ENCODE measurements at regions not wholly inside any gene's neighbourhood (a gene's known extent, or its start where the extent isn't known, plus 50 kb on each side); places are given as distances from the start of the nearest gene placed in this dataset.
"Not testable (repeated sequence)": the region's sequence is repeated elsewhere in the genome, so short reads cannot be mapped to it uniquely, and the experiment has no call there.

GRCh38 chr3:153462545-153462944 lies 300.5 kb downstream of the RAP2B start:
- Histone ChIP-seq H3K4me1 (ENCODE audit: insufficient read depth, insufficient read length) (no peaks in the 10 kb centered on the region), H3K9me3 (ENCODE audit: insufficient read depth, low read length) (no peaks in the 10 kb centered on the region), H3K9ac (ENCODE audit: insufficient read length, low read depth) (no peak overlapping the region), H3K27me3 (ENCODE audit: insufficient read depth, insufficient read length) (no peaks in the 10 kb centered on the region), H3K36me3 (ENCODE audit: insufficient read depth, insufficient read length, low read length) (no peaks in the 10 kb centered on the region), H3K4me3 (ENCODE audit: insufficient read length, low read depth) (no peak overlapping the region)
- TF ChIP-seq YY1 (IDR thresholded peaks at IDR 0.05; ENCODE audit: insufficient read depth, insufficient read length) (no peak), ZNF274 (IDR thresholded peaks at IDR 0.05; ENCODE audit: low read depth, low read length) (no peak), SUZ12 (IDR thresholded peaks at IDR 0.05; ENCODE audit: extremely low read depth, insufficient read depth, insufficient read length) (no peak)
- no peak for DNase-seq (ENCODE audit: low read depth, low spot score)

DNA sequence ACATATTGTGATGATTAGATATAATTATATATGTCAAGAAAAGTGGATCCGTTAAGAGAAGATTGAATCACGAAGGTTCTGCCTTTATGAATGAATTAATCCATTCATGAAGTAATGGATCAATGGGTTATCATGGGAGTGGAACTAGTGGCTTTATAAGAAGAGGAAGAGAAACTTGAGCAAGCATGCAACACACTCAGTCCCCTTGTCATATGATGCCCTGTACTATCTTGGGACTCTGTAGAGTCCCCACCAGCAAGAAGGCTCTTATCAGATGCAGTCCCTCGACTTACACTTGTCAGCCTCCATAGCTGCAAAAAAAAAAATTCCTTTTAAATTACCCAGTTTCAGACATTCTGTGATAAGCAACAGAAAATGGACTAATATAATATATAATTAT lies 301.9 kb downstream of the RAP2B start:
- no peak overlapping the region for H3K4me3 ChIP-seq (ENCODE audit: insufficient read length, low read depth)

GRCh38 chr3:153469162-153469561 lies 307.1 kb downstream of the RAP2B start:
- Histone ChIP-seq H3K9me3 (ENCODE audit: insufficient read depth, low read length) (no peaks in the 10 kb centered on the region), H3K27me3 (ENCODE audit: insufficient read depth, insufficient read length) (no peaks in the 10 kb centered on the region), H3K9ac (ENCODE audit: insufficient read length, low read depth) (no peak overlapping the region), H3K4me1 (ENCODE audit: insufficient read depth, insufficient read length) (no peaks in the 10 kb centered on the region), H3K36me3 (ENCODE audit: insufficient read depth, insufficient read length, low read length) (no peaks in the 10 kb centered on the region), H3K4me3 (ENCODE audit: insufficient read length, low read depth) (no peak overlapping the region)
- DNase-seq (ENCODE audit: low read depth, low spot score): no peak
- TF ChIP-seq SUZ12 (IDR thresholded peaks at IDR 0.05; ENCODE audit: extremely low read depth, insufficient read depth, insufficient read length) (no peak), ZNF274 (IDR thresholded peaks at IDR 0.05; ENCODE audit: low read depth, low read length) (no peak), YY1 (IDR thresholded peaks at IDR 0.05; ENCODE audit: insufficient read depth, insufficient read length) (no peak)

More for the DNA sequence above, 301.9 kb downstream of the RAP2B start:
- no peak overlapping the region for H3K9ac ChIP-seq (ENCODE audit: insufficient read length, low read depth)
- TF ChIP-seq YY1 (IDR thresholded peaks at IDR 0.05; ENCODE audit: insufficient read depth, insufficient read length): no peak
- TF ChIP-seq SUZ12 (IDR thresholded peaks at IDR 0.05; ENCODE audit: extremely low read depth, insufficient read depth, insufficient read length): no peak
- TF ChIP-seq ZNF274 (IDR thresholded peaks at IDR 0.05; ENCODE audit: low read depth, low read length): no peak
- H3K4me1 ChIP-seq (ENCODE audit: insufficient read depth, insufficient read length): no peaks in the 10 kb centered on the region
- no peaks in the 10 kb centered on the region for H3K36me3 ChIP-seq (ENCODE audit: insufficient read depth, insufficient read length, low read length)
- no peaks in the 10 kb centered on the region for H3K9me3 ChIP-seq (ENCODE audit: insufficient read depth, low read length)
- DNase-seq (ENCODE audit: low read depth, low spot score): no peak
- H3K27me3 ChIP-seq (ENCODE audit: insufficient read depth, insufficient read length): no peaks in the 10 kb centered on the region

GRCh38 chr3:153484842-153485241 lies 322.8 kb downstream of the RAP2B start:
- no peak for DNase-seq (ENCODE audit: low read depth, low spot score)
- Histone ChIP-seq H3K9ac (ENCODE audit: insufficient read length, low read depth) (no peak overlapping the region), H3K9me3 (ENCODE audit: insufficient read depth, low read length) (no peaks in the 10 kb centered on the region), H3K27me3 (ENCODE audit: insufficient read depth, insufficient read length) (no peaks in the 10 kb centered on the region), H3K36me3 (ENCODE audit: insufficient read depth, insufficient read length, low read length) (no peaks in the 10 kb centered on the region), H3K4me3 (ENCODE audit: insufficient read length, low read depth) (no peak overlapping the region), H3K4me1 (ENCODE audit: insufficient read depth, insufficient read length) (no peaks in the 10 kb centered on the region)
- no peak for TF ChIP-seq ZNF274 (IDR thresholded peaks at IDR 0.05; ENCODE audit: low read depth, low read length)
- TF ChIP-seq SUZ12 (IDR thresholded peaks at IDR 0.05; ENCODE audit: extremely low read depth, insufficient read depth, insufficient read length): no peak
- TF ChIP-seq YY1 (IDR thresholded peaks at IDR 0.05; ENCODE audit: insufficient read depth, insufficient read length): no peak

DNA sequence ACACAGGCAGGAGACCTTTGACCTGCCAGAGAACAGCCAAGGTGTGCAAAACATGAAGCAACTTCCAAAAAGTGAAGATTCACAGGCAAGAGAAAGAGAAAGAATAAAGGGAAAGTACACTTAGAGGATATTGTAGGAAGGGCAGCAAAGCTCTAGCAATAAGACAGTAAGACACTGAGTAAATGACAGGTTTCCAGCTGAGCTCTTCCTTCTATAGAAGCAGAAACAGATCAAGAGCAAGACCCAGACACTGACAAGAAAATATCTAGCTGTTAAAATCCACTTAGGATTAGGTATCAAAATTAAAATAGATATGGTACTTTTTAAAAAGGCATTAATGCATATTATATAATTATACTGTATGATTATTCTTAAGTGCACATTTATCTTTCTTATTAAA lies 333.4 kb downstream of the RAP2B start:
- no peaks in the 10 kb centered on the region for H3K27me3 ChIP-seq (ENCODE audit: insufficient read depth, insufficient read length)

GRCh38 chr3:153502682-153503081 lies 340.7 kb downstream of the RAP2B start:
- Histone ChIP-seq H3K9ac (ENCODE audit: insufficient read length, low read depth) (no peak overlapping the region), H3K4me3 (ENCODE audit: insufficient read length, low read depth) (no peak overlapping the region), H3K27me3 (ENCODE audit: insufficient read depth, insufficient read length) (no peaks in the 10 kb centered on the region), H3K36me3 (ENCODE audit: insufficient read depth, insufficient read length, low read length) (no peaks in the 10 kb centered on the region), H3K9me3 (ENCODE audit: insufficient read depth, low read length) (no peaks in the 10 kb centered on the region), H3K4me1 (ENCODE audit: insufficient read depth, insufficient read length) (no peaks in the 10 kb centered on the region)
- TF ChIP-seq ZNF274 (IDR thresholded peaks at IDR 0.05; ENCODE audit: low read depth, low read length): no peak
- TF ChIP-seq SUZ12 (IDR thresholded peaks at IDR 0.05; ENCODE audit: extremely low read depth, insufficient read depth, insufficient read length): no peak
- no peak for TF ChIP-seq YY1 (IDR thresholded peaks at IDR 0.05; ENCODE audit: insufficient read depth, insufficient read length)
- DNase-seq (ENCODE audit: low read depth, low spot score): no peak

More for the DNA sequence above, 333.4 kb downstream of the RAP2B start:
- no peaks in the 10 kb centered on the region for H3K9me3 ChIP-seq (ENCODE audit: insufficient read depth, low read length)
- TF ChIP-seq ZNF274 (IDR thresholded peaks at IDR 0.05; ENCODE audit: low read depth, low read length): no peak
- TF ChIP-seq SUZ12 (IDR thresholded peaks at IDR 0.05; ENCODE audit: extremely low read depth, insufficient read depth, insufficient read length): no peak
- no peak for TF ChIP-seq YY1 (IDR thresholded peaks at IDR 0.05; ENCODE audit: insufficient read depth, insufficient read length)
- no peak for DNase-seq (ENCODE audit: low read depth, low spot score)
- no peak overlapping the region for H3K9ac ChIP-seq (ENCODE audit: insufficient read length, low read depth)
- H3K4me3 ChIP-seq (ENCODE audit: insufficient read length, low read depth): no peak overlapping the region
- H3K4me1 ChIP-seq (ENCODE audit: insufficient read depth, insufficient read length): no peaks in the 10 kb centered on the region
- no peaks in the 10 kb centered on the region for H3K36me3 ChIP-seq (ENCODE audit: insufficient read depth, insufficient read length, low read length)

DNA sequence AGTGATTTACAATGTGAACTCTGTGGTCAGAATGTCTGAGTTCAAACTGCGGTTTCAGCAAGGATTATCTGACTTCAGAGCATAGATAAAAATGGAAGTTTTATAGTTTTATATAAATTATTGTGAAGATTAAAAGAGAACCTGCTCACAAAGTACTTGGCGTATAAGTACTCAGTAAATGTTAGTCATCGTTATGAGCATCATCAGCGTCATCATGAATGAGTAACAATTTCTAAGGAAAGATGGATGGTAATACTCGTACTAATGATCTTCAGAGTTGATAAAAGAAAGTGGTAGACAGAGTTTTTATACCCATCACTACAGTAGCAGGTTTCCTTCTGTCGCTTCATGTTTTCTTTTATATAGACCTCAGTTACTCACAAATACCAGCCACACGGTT lies 341.8 kb downstream of the RAP2B start:
- no peaks in the 10 kb centered on the region for H3K4me1 ChIP-seq (ENCODE audit: insufficient read depth, insufficient read length)
- TF ChIP-seq SUZ12 (IDR thresholded peaks at IDR 0.05; ENCODE audit: extremely low read depth, insufficient read depth, insufficient read length) (no peak), YY1 (IDR thresholded peaks at IDR 0.05; ENCODE audit: insufficient read depth, insufficient read length) (no peak), ZNF274 (IDR thresholded peaks at IDR 0.05; ENCODE audit: low read depth, low read length) (no peak)
- H3K27me3 ChIP-seq (ENCODE audit: insufficient read depth, insufficient read length): no peaks in the 10 kb centered on the region
- no peaks in the 10 kb centered on the region for H3K9me3 ChIP-seq (ENCODE audit: insufficient read depth, low read length)
- no peak overlapping the region for H3K9ac ChIP-seq (ENCODE audit: insufficient read length, low read depth)
- DNase-seq (ENCODE audit: low read depth, low spot score): no peak
- no peaks in the 10 kb centered on the region for H3K36me3 ChIP-seq (ENCODE audit: insufficient read depth, insufficient read length, low read length)
- H3K4me3 ChIP-seq (ENCODE audit: insufficient read length, low read depth): no peak overlapping the region

DNA sequence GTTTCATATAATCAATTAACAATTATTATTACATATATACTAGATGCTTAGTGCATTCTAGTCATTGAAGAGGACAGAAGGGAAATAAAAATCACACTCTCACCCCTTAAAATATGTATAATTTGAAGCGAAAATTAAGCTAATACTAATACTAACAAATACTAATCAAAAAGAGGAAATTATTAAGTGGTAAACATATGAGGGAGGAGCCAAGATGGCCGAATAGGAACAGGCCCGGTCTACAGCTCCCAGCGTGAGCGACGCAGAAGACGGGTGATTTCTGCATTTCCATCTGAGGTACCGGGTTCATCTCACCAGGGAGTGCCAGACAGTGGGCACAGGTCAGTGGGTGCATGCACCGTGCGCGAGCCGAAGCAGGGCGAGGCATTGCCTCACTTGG lies 344.2 kb downstream of the RAP2B start:
- DNase-seq (ENCODE audit: low read depth, low spot score); H3K4me3 ChIP-seq (ENCODE audit: insufficient read length, low read depth); H3K9ac ChIP-seq (ENCODE audit: insufficient read length, low read depth); H3K36me3 ChIP-seq (ENCODE audit: insufficient read depth, insufficient read length, low read length); H3K4me1 ChIP-seq (ENCODE audit: insufficient read depth, insufficient read length); H3K27me3 ChIP-seq (ENCODE audit: insufficient read depth, insufficient read length); H3K9me3 ChIP-seq (ENCODE audit: insufficient read depth, low read length): not testable (repeated sequence)

DNA sequence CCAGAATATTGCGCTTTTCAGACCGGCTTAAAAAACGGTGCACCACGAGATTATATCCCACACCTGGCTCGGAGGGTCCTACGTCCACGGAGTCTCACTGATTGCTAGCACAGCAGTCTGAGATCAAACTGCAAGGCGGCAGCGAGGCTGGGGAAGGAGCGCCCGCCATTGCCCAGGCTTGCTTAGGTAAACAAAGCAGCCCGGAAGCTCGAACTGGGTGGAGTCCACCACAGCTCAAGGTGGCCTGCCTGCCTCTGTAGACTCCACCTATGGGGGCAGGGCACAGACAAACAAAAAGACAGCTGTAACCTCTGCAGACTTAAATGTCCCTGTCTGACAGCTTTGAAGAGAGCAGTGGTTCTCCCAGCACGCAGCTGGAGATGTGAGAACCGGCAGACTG lies 344.7 kb downstream of the RAP2B start:
- not testable (repeated sequence) for H3K9ac ChIP-seq (ENCODE audit: insufficient read length, low read depth); H3K36me3 ChIP-seq (ENCODE audit: insufficient read depth, insufficient read length, low read length); H3K9me3 ChIP-seq (ENCODE audit: insufficient read depth, low read length); H3K4me1 ChIP-seq (ENCODE audit: insufficient read depth, insufficient read length); DNase-seq (ENCODE audit: low read depth, low spot score); H3K27me3 ChIP-seq (ENCODE audit: insufficient read depth, insufficient read length); H3K4me3 ChIP-seq (ENCODE audit: insufficient read length, low read depth)

Measured in NT2/D1 (cell line).